Activated B cell treated with CpG ODN at 0.5 μM for 24 hours (primary cell): ENCODE measurements at regions not wholly inside any gene's neighbourhood (a gene's known extent, or its start where the extent isn't known, plus 50 kb on each side); places are given as distances from the start of the nearest gene placed in this dataset.

Experiments
- ATAC-seq: fragments of 200-7000 bp; cut with Tn5 transposase; one replicate; pipeline ENCODE4 v1.10.0; 2021; ENCODE audit warnings: low read depth, mild to moderate bottlenecking, moderate library complexity
- CTCF ChIA-PET: fragments of 350-600 bp; sonication (Branson Sonifier 250); formaldehyde crosslinking; loops from one replicate; lab custom pipeline; 2021; ENCODE audit warnings: antibody characterized with exemption; lab: Charles Lee
- POLR2A ChIA-PET: fragments of 350-600 bp; sonication (Branson Sonifier 250); formaldehyde crosslinking; loops from one replicate; lab custom pipeline; 2021; ENCODE audit warnings: antibody characterized with exemption; lab: Charles Lee
- DNase-seq: peaks from one replicate; pipeline ENCODE4 v3.0.0; 2022
- H3K27ac Mint-ChIP-seq: one replicate; pipeline ENCODE4 v1.8.0; 2020; ENCODE audit warnings: mixed read lengths
- H3K27me3 Mint-ChIP-seq: one replicate; pipeline ENCODE4 v1.8.0; 2021; ENCODE audit warnings: mixed read lengths
- H3K36me3 Mint-ChIP-seq: one replicate; pipeline ENCODE4 v1.8.0; 2021; ENCODE audit warnings: low read depth, mixed read lengths
- H3K4me1 Mint-ChIP-seq: one replicate; pipeline ENCODE4 v1.8.0; 2021; ENCODE audit warnings: mixed read lengths
- H3K4me3 Mint-ChIP-seq: one replicate; pipeline ENCODE4 v1.8.0; 2020; ENCODE audit warnings: mild to moderate bottlenecking, mixed read lengths
- H3K9me3 Mint-ChIP-seq: one replicate; pipeline ENCODE4 v1.8.0; 2020; ENCODE audit warnings: mixed read lengths
- intact Hi-C: fragments of 100-400 bp; cut with micrococcal nuclease; formaldehyde crosslinking; loops from one replicate; pipeline ENCODE4 v1.15.1; 2024
- TF ChIP-seq, protein P1 (sequence below): fragments of 200-600 bp; IDR thresholded peaks from one replicate; pipeline ENCODE4 v1.8.0; 2022; ENCODE audit warnings: antibody characterized with exemption, mild to moderate bottlenecking

DNA sequence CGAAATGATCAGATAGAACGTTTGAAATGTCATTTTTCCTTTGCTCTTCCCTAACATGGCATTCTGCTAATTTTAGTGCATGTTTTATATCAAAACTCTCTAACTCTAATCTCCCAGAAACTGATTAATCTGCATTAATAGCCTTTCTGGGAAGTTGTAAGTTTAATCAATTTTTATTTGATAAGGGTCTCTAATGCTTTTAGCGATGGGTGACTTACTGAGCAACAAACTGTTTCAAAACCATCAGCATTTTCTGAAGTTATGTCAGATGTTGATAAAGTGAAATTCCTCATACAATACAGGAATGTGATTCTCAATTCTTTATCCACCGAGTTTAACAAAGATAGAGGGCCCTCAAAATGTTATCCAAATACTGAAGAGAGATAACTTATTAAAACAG lies 431.6 kb upstream of the CXADR start:
- H3K4me3 Mint-ChIP-seq = no peak overlapping the region
- ATAC-seq (no peak), DNase-seq (no peak)
- peaks cover 8% of the 10 kb centered on the region for H3K9me3 Mint-ChIP-seq
- no peaks in the 10 kb centered on the region for H3K36me3 Mint-ChIP-seq
- intact Hi-C loops = no loop called here
- H3K27me3 Mint-ChIP-seq = no peaks in the 10 kb centered on the region
- TF ChIP-seq, protein P1, sequence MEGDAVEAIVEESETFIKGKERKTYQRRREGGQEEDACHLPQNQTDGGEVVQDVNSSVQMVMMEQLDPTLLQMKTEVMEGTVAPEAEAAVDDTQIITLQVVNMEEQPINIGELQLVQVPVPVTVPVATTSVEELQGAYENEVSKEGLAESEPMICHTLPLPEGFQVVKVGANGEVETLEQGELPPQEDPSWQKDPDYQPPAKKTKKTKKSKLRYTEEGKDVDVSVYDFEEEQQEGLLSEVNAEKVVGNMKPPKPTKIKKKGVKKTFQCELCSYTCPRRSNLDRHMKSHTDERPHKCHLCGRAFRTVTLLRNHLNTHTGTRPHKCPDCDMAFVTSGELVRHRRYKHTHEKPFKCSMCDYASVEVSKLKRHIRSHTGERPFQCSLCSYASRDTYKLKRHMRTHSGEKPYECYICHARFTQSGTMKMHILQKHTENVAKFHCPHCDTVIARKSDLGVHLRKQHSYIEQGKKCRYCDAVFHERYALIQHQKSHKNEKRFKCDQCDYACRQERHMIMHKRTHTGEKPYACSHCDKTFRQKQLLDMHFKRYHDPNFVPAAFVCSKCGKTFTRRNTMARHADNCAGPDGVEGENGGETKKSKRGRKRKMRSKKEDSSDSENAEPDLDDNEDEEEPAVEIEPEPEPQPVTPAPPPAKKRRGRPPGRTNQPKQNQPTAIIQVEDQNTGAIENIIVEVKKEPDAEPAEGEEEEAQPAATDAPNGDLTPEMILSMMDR = no peak
- H3K27ac Mint-ChIP-seq = no peak overlapping the region
- ChIA-PET CTCF (no interaction called here), POLR2A (no interaction called here)
- H3K4me1 Mint-ChIP-seq = no peaks in the 10 kb centered on the region

DNA sequence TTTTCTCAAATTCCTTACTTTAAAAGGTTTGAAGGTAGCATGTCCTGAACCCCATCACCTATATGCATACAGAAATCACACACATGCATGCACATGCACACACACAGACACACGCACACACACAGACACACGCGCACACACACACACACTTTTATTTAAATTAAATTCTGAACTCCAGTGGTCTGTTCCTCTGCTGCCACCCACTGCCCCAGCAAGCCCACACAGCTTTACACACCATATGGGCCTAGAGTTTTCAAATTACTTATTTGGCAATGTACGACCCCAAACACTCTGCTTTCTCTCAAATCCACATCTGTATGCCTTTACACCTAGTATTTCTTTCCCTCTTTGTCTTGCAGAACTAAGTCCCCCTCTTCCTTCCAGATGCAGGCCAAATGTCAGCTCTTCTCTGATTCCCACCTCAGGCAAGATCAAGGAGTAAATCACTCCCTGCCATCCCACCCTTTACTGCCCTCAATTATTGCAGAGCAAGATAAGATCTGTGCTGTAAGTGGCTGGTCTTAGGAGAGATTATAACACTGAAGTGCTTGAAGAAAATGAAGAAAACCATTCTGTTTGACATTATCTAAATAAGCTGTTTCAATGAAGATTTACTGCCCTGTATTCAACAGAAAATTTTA lies 429.9 kb upstream of the CXADR start:
- Mint-ChIP-seq H3K4me3 (no peak overlapping the region), H3K36me3 (no peaks in the 10 kb centered on the region), H3K27me3 (no peaks in the 10 kb centered on the region), H3K4me1 (no peaks in the 10 kb centered on the region), H3K27ac (no peak overlapping the region), H3K9me3 (peaks cover 7% of the 10 kb centered on the region)
- CTCF ChIA-PET = no interaction called here
- POLR2A ChIA-PET = no interaction called here
- intact Hi-C loops = no loop called here
- TF ChIP-seq, protein P1 = no peak
- DNase-seq (no peak), ATAC-seq (no peak)

DNA sequence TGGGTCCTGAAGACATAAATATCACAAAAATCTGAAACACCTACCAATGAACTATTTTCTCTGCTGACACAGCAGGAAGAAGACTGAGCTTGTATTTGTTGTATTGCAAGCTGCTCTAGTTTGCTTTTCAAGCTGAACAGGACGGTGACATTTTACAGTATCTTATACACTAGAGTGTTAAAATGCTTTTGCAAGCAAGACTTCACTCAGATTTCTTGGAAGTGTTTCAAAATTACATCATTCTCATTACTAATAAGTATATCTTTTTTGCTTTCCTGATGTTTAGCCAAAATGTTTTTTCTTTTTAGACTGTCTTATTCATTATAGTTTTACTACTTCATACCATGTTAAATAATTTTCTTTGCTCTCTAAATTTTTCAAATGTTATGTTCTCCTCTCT lies 427.1 kb upstream of the CXADR start:
- POLR2A ChIA-PET = no interaction called here
- H3K27me3 Mint-ChIP-seq = no peaks in the 10 kb centered on the region
- TF ChIP-seq, protein P1 = no peak
- H3K36me3 Mint-ChIP-seq = no peaks in the 10 kb centered on the region
- peaks cover 8% of the 10 kb centered on the region for H3K9me3 Mint-ChIP-seq
- H3K4me1 Mint-ChIP-seq = no peaks in the 10 kb centered on the region
- intact Hi-C loops = no loop called here
- DNase-seq (no peak), ATAC-seq (no peak)
- CTCF ChIA-PET = no interaction called here
- no peak overlapping the region for H3K27ac Mint-ChIP-seq
- no peak overlapping the region for H3K4me3 Mint-ChIP-seq

DNA sequence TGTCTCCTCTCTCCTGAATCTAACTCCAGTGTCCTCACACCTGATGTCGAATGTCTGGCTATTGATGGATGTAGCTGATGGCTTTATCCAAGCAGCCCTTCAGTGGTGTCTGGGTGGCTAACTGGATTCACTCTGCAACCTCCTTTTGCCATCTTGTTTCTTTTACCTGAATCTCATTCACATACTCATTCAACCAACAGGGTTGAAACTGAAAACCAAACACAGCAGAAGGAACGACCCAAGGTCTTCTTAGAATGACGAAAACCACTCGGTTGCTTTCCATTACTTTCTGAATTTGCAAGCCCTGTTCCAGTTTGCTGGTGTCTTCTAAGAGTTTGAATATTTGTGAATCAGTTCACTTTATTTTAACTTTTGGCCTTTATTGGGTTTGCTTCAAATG lies 424.3 kb upstream of the CXADR start:
- no peak overlapping the region for H3K27ac Mint-ChIP-seq
- intact Hi-C loops = no loop called here
- DNase-seq (no peak), ATAC-seq (no peak)
- ChIA-PET POLR2A (no interaction called here), CTCF (no interaction called here)
- no peaks in the 10 kb centered on the region for H3K4me1 Mint-ChIP-seq
- H3K27me3 Mint-ChIP-seq = no peaks in the 10 kb centered on the region
- no peaks in the 10 kb centered on the region for H3K36me3 Mint-ChIP-seq
- peaks cover 6% of the 10 kb centered on the region for H3K9me3 Mint-ChIP-seq
- H3K4me3 Mint-ChIP-seq = no peak overlapping the region
- TF ChIP-seq, protein P1 = no peak

DNA sequence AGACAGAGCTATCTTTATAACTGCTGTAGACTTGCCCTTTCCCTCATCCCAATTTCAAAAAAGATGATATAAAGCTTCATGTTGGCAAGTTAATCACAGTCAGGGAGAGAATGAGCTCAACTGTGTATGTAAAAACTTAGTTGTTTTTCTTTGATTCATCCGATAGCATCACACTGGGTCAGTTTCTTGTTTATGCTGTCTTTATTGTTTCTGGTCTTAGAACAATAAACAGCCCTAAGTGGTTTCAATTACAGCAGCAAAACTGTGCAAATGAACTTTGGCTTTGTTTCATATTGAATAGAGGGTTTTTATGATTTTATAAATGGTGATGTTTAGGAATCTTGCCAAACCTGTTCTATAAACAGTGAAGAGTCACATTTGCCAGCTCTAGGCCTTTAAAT lies 423.8 kb upstream of the CXADR start:
- no peak for ATAC-seq
- intact Hi-C loops = no loop called here
- TF ChIP-seq, protein P1 = no peak
- Mint-ChIP-seq H3K36me3 (no peaks in the 10 kb centered on the region), H3K27ac (no peak overlapping the region), H3K9me3 (peaks cover 6% of the 10 kb centered on the region), H3K27me3 (no peaks in the 10 kb centered on the region), H3K4me1 (no peaks in the 10 kb centered on the region), H3K4me3 (no peak overlapping the region)
- POLR2A ChIA-PET = no interaction called here
- CTCF ChIA-PET = no interaction called here
- no peak for DNase-seq
